K562 (cell line): ENCODE measurements at regions not wholly inside any gene's neighbourhood (a gene's known extent, or its start where the extent isn't known, plus 50 kb on each side); places are given as distances from the start of the nearest gene placed in this dataset.

Experiments used
- ATAC-seq: fragments of 200-7000 bp; cut with Tn5 transposase; 3 replicates; pipeline ENCODE4 v1.9.1; 2020; ENCODE audit warnings: moderate library complexity
- BruUV-seq: library from RNA; stranded (reverse); fragments of 400-500 nt; replicated peaks from 2 replicates; lab custom pipeline; 2021; lab: Mats Ljungman, UMichigan
- CTCF ChIA-PET: fragments of 300-600 bp; formaldehyde crosslinking; extraction: SDS; loops from one replicate; lab custom pipeline; 2021; ENCODE audit warnings: low intra/inter-chr PET ratio; lab: Yijun Ruan, JAX
- POLR2A ChIA-PET: fragments of 300-600, 350-650 bp; sonication (Branson Sonifier 250); formaldehyde crosslinking; extraction: SDS; loops from one replicate; lab custom pipeline; 2021; ENCODE audit warnings: antibody characterized with exemption, inconsistent platforms; lab: Yijun Ruan, JAX
- DNase-seq, 4 experiments: peaks; one replicate each; pipeline versions ENCODE4 v3.0.0 to v3.0.0-alpha.2; 2011 to 2018; ENCODE audit warnings: low spot score in 3 of 4, mixed read lengths in 3 of 4; ENCODE audit errors: extremely low read depth in 1 of 4
- FAIRE-seq: peaks from 2 replicates; lab custom pipeline; 2011; peaks lifted over from hg19 to GRCh38; lab: Jason Lieb, UNC
- H2AFZ ChIP-seq: 2 replicates; pipeline ENCODE4 v1.6.0; 2011; ENCODE audit warnings: low read depth, low read length, control low read depth, inconsistent platforms
- H3K27ac ChIP-seq: fragments of 200-600 bp; 3 replicates; pipeline ENCODE4 v1.8.0; 2011; ENCODE audit warnings: low read depth, mild to moderate bottlenecking, control low read depth, inconsistent platforms, low read length, moderate library complexity, mixed read lengths; ENCODE audit errors: extremely low read depth
- H3K27me3 ChIP-seq, 2 experiments: fragments of 300-600 bp in 1 of 2; 2 replicates in 1 of 2; 3 replicates in 1 of 2; pipeline versions ENCODE4 v1.6.0 to v1.8.0; 2011; ENCODE audit warnings: inconsistent platforms in 2 of 2, low read length in 2 of 2, mild to moderate bottlenecking in 1 of 2, mixed read lengths in 1 of 2, moderate library complexity in 1 of 2; ENCODE audit not compliant: control insufficient read depth in 2 of 2, insufficient read depth in 2 of 2
- H3K36me3 ChIP-seq: fragments of 300-600 bp; 3 replicates; pipeline ENCODE4 v1.8.0; 2011; ENCODE audit warnings: mild to moderate bottlenecking, low read length, inconsistent platforms; ENCODE audit not compliant: control insufficient read depth, insufficient read depth
- H3K4me1 ChIP-seq, 2 experiments: fragments of 200-600 bp in 1 of 2; replicated peaks in 1 of 2; 2 replicates in 1 of 2; 3 replicates in 1 of 2; pipeline versions ENCODE4 v1.5.1 to v1.8.0; 2011; ENCODE audit warnings: inconsistent platforms in 2 of 2, low read length in 2 of 2, mild to moderate bottlenecking in 1 of 2, mixed read lengths in 1 of 2, moderate library complexity in 1 of 2; ENCODE audit not compliant: control insufficient read depth in 2 of 2, insufficient read depth in 2 of 2
- H3K4me2 ChIP-seq: 2 replicates; pipeline ENCODE4 v1.6.1; 2011; ENCODE audit warnings: low read length, control low read depth, inconsistent platforms, mixed read lengths; ENCODE audit not compliant: insufficient read depth
- H3K4me3 ChIP-seq: fragments of 200-600 bp; sonication (generic), shearing (Covaris generic); 2 replicates; pipeline ENCODE4 v1.5.1; 2016; ENCODE audit warnings: control low read depth, inconsistent platforms
- H3K79me2 ChIP-seq: fragments of 200-600 bp; 3 replicates; pipeline ENCODE4 v1.8.0; 2011; ENCODE audit warnings: low read length, inconsistent platforms; ENCODE audit not compliant: control insufficient read depth, insufficient read depth
- H3K9ac ChIP-seq, 2 experiments: 2 replicates each; pipeline versions ENCODE4 v1.6.0 to v1.6.1; 2011; ENCODE audit warnings: low read depth in 2 of 2, low read length in 2 of 2, control low read depth in 1 of 2, inconsistent platforms in 1 of 2, mild to moderate bottlenecking in 1 of 2, mixed read lengths in 1 of 2; ENCODE audit not compliant: insufficient read depth in 1 of 2
- H3K9me1 ChIP-seq: one replicate; pipeline ENCODE4 v1.6.0; 2011; ENCODE audit warnings: inconsistent platforms, mild to moderate bottlenecking, low read length, moderate library complexity; ENCODE audit not compliant: control insufficient read depth, insufficient read depth
- H3K9me3 ChIP-seq: replicated peaks from 2 replicates; pipeline ENCODE4 v1.5.1; 2011; ENCODE audit warnings: low read depth, low read length, inconsistent platforms; ENCODE audit not compliant: control insufficient read depth, insufficient read depth
- H4K20me1 ChIP-seq: replicated peaks from 2 replicates; pipeline ENCODE4 v1.6.1; 2011; ENCODE audit warnings: low read length, inconsistent platforms, mixed read lengths; ENCODE audit not compliant: control insufficient read depth, insufficient read depth
- CTBP1 ChIP-seq: fragments of 450-650 bp; IDR thresholded peaks from 2 replicates; pipeline ENCODE4 v1.6.1; 2016; ENCODE audit warnings: borderline replicate concordance
- DNMT1 ChIP-seq: fragments of 450-650 bp; IDR thresholded peaks from 2 replicates; pipeline ENCODE4 v1.6.1; 2016; ENCODE audit warnings: antibody characterized with exemption, mild to moderate bottlenecking
- HDAC6 ChIP-seq: IDR thresholded peaks from 2 replicates; pipeline ENCODE4 v1.6.1; 2012; ENCODE audit warnings: low read depth, mild to moderate bottlenecking, control low read depth, inconsistent platforms, low read length, moderate library complexity
- HSF4 ChIP-seq: fragments of 250-450 bp; sonication (Bioruptor Pico); IDR thresholded peaks from 2 replicates; pipeline ENCODE4 v2.1.2; 2022; ENCODE audit warnings: mild to moderate bottlenecking, moderate library complexity, borderline replicate concordance
- IFI16 ChIP-seq: fragments of 250-450 bp; sonication (Bioruptor Pico); IDR thresholded peaks from 2 replicates; pipeline ENCODE4 v2.1.2; 2022; ENCODE audit warnings: mild to moderate bottlenecking, inconsistent platforms
- L3MBTL2 ChIP-seq: fragments of 450-650 bp; IDR thresholded peaks from 2 replicates; pipeline ENCODE4 v1.6.1; 2016; ENCODE audit warnings: mild to moderate bottlenecking, moderate library complexity
- MAFF ChIP-seq: IDR thresholded peaks from 2 replicates; pipeline ENCODE4 v1.6.1; 2012; ENCODE audit warnings: low read length, improper control_type of control experiment
- MAX ChIP-seq: sonication (generic); formaldehyde crosslinking; IDR thresholded peaks from 2 replicates; pipeline ENCODE4 v1.9.0; 2022; ENCODE audit warnings: mild to moderate bottlenecking, missing genetic modification reagents
- MYBL2 ChIP-seq, 2 experiments: fragments of 450-650 bp in 1 of 2; sonication (generic) in 1 of 2; formaldehyde crosslinking in 1 of 2; IDR thresholded peaks; 2 replicates each; pipeline versions ENCODE4 v1.6.1 to v1.8.1; 2017 to 2022; ENCODE audit warnings: borderline replicate concordance in 1 of 2, inconsistent platforms in 1 of 2, low read depth in 1 of 2, mild to moderate bottlenecking in 1 of 2, missing genetic modification reagents in 1 of 2, moderate library complexity in 1 of 2
- NFIC ChIP-seq: fragments of 450-650 bp; IDR thresholded peaks from 2 replicates; pipeline ENCODE4 v1.6.1; 2017; ENCODE audit warnings: mild to moderate bottlenecking, inconsistent platforms
- POLR2G ChIP-seq: fragments of 200-400 bp; formaldehyde crosslinking; IDR thresholded peaks from 2 replicates; pipeline ENCODE4 v1.6.1; 2017; ENCODE audit warnings: low read depth, mild to moderate bottlenecking, antibody characterized with exemption, low read length, moderate library complexity
- RBM14 ChIP-seq: fragments of 200-400 bp; formaldehyde crosslinking; IDR thresholded peaks from 2 replicates; pipeline ENCODE4 v1.6.1; 2018; ENCODE audit warnings: low read depth, mild to moderate bottlenecking, low read length, moderate library complexity, borderline replicate concordance; ENCODE audit not compliant: insufficient read depth
- RFX1 ChIP-seq: fragments of 450-650 bp; IDR thresholded peaks from 2 replicates; pipeline ENCODE4 v1.6.1; 2016; ENCODE audit warnings: mild to moderate bottlenecking, moderate library complexity
- TCF3 ChIP-seq: sonication (generic); formaldehyde crosslinking; IDR thresholded peaks from 2 replicates; pipeline ENCODE4 v1.4.0; 2020; ENCODE audit warnings: mild to moderate bottlenecking, missing genetic modification reagents
- TRIM24 ChIP-seq, 2 experiments: fragments of 450-650 bp; IDR thresholded peaks; 2 replicates each; pipeline ENCODE4 v1.6.1; 2016
- WGBS: fragments of 100-300 bp; shearing (Covaris generic); methylation state at CpG from one replicate; pipeline ENCODE4 v1.1.6; 2016; ENCODE audit warnings: low coverage, mixed read lengths; ENCODE audit not compliant: insufficient coverage; ENCODE audit errors: missing lambda C conversion rate; 5-methylcytosine and 5-hydroxymethylcytosine counted together
- in situ Hi-C: fragments of 300-500 bp; cut with MboI; formaldehyde crosslinking; loops from 4 replicates; pipeline ENCODE4 v1.15.0; 2018; ENCODE audit warnings: inconsistent platforms, mixed read lengths
- intact Hi-C: fragments of 100-400 bp; cut with micrococcal nuclease; formaldehyde crosslinking; loops from 2 replicates; pipeline ENCODE4 v1.14.2; 2022
- TF ChIP-seq, protein P1 (sequence below): fragments of 450-650 bp; IDR thresholded peaks from 2 replicates; pipeline ENCODE4 v1.6.1; 2016

DNA sequence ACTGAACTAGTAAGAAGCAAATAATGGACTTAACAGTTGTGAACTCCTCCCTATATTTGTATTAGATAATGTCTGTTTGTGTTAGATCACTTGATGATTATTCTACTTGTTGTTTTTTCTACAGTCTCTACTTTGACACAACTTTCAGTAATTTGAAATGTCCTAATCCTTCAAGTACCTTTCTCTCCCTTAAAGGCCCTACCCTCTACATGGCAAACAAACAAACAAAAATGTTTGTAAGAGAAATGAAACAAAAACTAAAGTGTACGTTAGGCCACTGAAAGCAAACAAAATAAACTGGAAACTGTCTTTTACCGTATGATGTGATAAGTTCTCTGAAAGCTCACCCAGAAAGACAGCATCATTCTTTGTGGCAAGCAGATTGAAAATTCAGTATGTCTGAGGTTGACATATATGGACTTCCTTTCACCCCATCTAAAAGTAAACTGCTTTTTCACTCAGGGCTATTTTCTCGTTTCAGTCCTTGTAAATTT lies 255.9 kb upstream of the SNX7 start:
- Histone ChIP-seq H4K20me1 (no peaks in the 10 kb centered on the region), H3K4me1 (no peaks in the 10 kb centered on the region), H3K4me3 (no peak overlapping the region), H3K9ac (no peak overlapping the region), H3K9me1 (no peaks in the 10 kb centered on the region), H3K9me3 (no peaks in the 10 kb centered on the region), H3K36me3 (no peaks in the 10 kb centered on the region), H2AFZ (no peak overlapping the region), H3K27ac (no peak overlapping the region), H3K79me2 (no peaks in the 10 kb centered on the region), H3K27me3 (no peaks in the 10 kb centered on the region), H3K4me2 (no peak overlapping the region)
- intact Hi-C loops (no loop called here), in situ Hi-C loops (no loop called here)
- BruUV-seq: no TSS peak
- CTCF ChIA-PET: no interaction called here
- FAIRE-seq (no peak), DNase-seq (no peak), ATAC-seq (no peak)
- WGBS: 6% methylated on average over 3 of the region's 3 CpGs
- TF ChIP-seq POLR2G: no peak
- TF ChIP-seq, protein P1, sequence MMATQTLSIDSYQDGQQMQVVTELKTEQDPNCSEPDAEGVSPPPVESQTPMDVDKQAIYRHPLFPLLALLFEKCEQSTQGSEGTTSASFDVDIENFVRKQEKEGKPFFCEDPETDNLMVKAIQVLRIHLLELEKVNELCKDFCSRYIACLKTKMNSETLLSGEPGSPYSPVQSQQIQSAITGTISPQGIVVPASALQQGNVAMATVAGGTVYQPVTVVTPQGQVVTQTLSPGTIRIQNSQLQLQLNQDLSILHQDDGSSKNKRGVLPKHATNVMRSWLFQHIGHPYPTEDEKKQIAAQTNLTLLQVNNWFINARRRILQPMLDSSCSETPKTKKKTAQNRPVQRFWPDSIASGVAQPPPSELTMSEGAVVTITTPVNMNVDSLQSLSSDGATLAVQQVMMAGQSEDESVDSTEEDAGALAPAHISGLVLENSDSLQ: no peak
- TF ChIP-seq DNMT1: no peak
- no peak for TF ChIP-seq MAX
- no peak for TF ChIP-seq HSF4 (CRISPR knock-in tag)
- no peak for TF ChIP-seq RFX1
- no peak for TF ChIP-seq HDAC6
- no peak for TF ChIP-seq L3MBTL2
- TF ChIP-seq TRIM24 (IDR thresholded peaks at IDR 0.05): no peak
- no peak for TF ChIP-seq NFIC
- TF ChIP-seq MAFF: no peak
- TF ChIP-seq MYBL2 (IDR thresholded peaks at IDR 0.05; ENCODE audit: low read depth): no peak
- TF ChIP-seq MYBL2 (CRISPR knock-in tag; IDR thresholded peaks at IDR 0.05; ENCODE audit: borderline replicate concordance): no peak
- no peak for TF ChIP-seq CTBP1
- TF ChIP-seq IFI16 (CRISPR knock-in tag): no peak
- no peak for TF ChIP-seq RBM14
- no peak for TF ChIP-seq TCF3
- POLR2A ChIA-PET: no interaction called here
